ENCODE measurements at regions not wholly inside any gene's neighbourhood (a gene's known extent, or its start where the extent isn't known, plus 50 kb on each side); places are given as distances from the start of the nearest gene placed in this dataset.

DNA sequence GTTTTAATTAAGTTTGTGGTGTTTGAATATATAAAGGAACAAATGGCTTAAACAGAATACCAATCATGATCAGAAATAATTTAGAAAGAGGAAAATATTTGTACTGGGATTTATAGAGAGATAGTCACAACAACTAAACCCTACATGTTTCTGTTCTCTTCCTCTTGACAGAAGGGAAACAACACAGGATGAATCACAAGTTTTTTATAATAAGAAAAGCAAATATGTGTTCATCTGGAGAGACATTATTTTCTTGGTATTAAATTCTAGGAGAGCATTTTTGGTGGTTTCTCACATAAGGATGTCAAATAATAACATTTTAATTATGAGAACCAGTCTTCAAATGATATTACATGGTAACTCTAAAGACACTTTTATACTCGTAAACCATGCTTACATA lies 232.9 kb upstream of the PKP2 start:
- H3K27ac ChIP-seq (ENCODE audit: low read depth, low read length, poor library complexity, severe bottlenecking), result no peak overlapping the region
- DNase-seq (ENCODE audit: low spot score), result no peak
- H3K36me3 ChIP-seq (ENCODE audit: insufficient read depth, low read length, poor library complexity, severe bottlenecking), result no peaks in the 10 kb centered on the region
- CTCF ChIA-PET, result no interaction called here
- no peaks in the 10 kb centered on the region for H3K27me3 ChIP-seq (replicated peaks; ENCODE audit: insufficient read depth, low read depth, low read length, poor library complexity)
- no TSS peak for BruUV-seq (replicated peaks)
- TF ChIP-seq, protein P1, sequence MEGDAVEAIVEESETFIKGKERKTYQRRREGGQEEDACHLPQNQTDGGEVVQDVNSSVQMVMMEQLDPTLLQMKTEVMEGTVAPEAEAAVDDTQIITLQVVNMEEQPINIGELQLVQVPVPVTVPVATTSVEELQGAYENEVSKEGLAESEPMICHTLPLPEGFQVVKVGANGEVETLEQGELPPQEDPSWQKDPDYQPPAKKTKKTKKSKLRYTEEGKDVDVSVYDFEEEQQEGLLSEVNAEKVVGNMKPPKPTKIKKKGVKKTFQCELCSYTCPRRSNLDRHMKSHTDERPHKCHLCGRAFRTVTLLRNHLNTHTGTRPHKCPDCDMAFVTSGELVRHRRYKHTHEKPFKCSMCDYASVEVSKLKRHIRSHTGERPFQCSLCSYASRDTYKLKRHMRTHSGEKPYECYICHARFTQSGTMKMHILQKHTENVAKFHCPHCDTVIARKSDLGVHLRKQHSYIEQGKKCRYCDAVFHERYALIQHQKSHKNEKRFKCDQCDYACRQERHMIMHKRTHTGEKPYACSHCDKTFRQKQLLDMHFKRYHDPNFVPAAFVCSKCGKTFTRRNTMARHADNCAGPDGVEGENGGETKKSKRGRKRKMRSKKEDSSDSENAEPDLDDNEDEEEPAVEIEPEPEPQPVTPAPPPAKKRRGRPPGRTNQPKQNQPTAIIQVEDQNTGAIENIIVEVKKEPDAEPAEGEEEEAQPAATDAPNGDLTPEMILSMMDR (conservative IDR thresholded peaks at IDR 0.05; ENCODE audit: low read depth, low read length), result no peak
- TF ChIP-seq EZH2 (IDR thresholded peaks at IDR 0.05; ENCODE audit: borderline replicate concordance, low read depth, low read length, poor library complexity, severe bottlenecking), result no peak
- no peaks in the 10 kb centered on the region for H3K9me3 ChIP-seq (ENCODE audit: low read depth, low read length, poor library complexity, severe bottlenecking)
- no peak overlapping the region for H3K4me3 ChIP-seq (ENCODE audit: low read depth, low read length, poor library complexity, severe bottlenecking)
- POLR2A ChIA-PET (ENCODE audit: low non-redundant PET), result no interaction called here
- H3K4me1 ChIP-seq (ENCODE audit: insufficient read depth, low read length, poor library complexity, severe bottlenecking), result no peaks in the 10 kb centered on the region
- intact Hi-C loops (cut with micrococcal nuclease; ENCODE audit: unreplicated experiment), result no loop called here

DNA sequence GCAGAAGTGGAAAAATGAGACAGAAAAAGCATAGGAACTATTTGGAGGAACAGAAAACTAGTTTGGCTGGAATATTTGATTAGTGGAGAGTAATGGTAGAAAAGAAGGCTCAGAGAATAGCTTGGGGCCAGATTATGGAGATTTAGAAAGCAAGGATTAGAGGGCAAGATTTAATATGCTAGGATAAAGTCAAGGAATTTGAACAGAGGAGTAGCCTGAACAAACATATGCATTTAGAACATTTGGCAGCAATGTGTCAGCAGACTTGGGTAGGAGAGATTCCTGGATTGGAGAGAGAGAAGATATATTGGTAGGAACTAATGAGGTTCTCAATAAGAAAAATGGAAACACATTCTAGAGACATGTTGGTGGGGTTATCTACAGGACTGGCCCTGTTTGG lies 229.2 kb upstream of the PKP2 start:
- intact Hi-C loops (cut with micrococcal nuclease; ENCODE audit: unreplicated experiment), result no loop called here
- TF ChIP-seq, protein P1 (conservative IDR thresholded peaks at IDR 0.05; ENCODE audit: low read depth, low read length), result no peak
- TF ChIP-seq EZH2 (IDR thresholded peaks at IDR 0.05; ENCODE audit: borderline replicate concordance, low read depth, low read length, poor library complexity, severe bottlenecking), result no peak
- no peak for DNase-seq (ENCODE audit: low spot score)

DNA sequence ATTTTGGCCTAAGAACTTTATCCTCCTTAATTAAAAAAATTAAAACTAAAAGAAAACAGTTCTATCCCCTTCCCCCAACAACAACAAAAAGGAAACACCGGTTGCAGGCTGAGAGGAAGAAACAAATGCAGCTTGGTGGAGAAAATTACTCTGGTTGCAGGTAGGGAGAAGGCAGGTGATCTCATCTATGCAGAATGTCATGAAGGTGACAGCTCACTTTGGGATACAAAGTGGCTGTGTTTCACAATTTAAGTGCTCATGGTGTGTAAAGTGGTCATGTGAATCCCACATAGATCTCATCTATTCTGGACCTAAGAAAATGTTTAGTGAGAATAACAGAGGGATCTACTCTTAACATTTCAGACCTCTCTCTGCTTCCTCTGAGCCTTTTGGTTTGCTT lies 219.7 kb upstream of the PKP2 start:
- POLR2A ChIA-PET (ENCODE audit: low non-redundant PET), result no interaction called here
- H3K27ac ChIP-seq (ENCODE audit: low read depth, low read length, poor library complexity, severe bottlenecking), result no peak overlapping the region
- H3K36me3 ChIP-seq (ENCODE audit: insufficient read depth, low read length, poor library complexity, severe bottlenecking), result no peaks in the 10 kb centered on the region
- H3K9me3 ChIP-seq (ENCODE audit: low read depth, low read length, poor library complexity, severe bottlenecking), result no peaks in the 10 kb centered on the region
- intact Hi-C loops (cut with micrococcal nuclease; ENCODE audit: unreplicated experiment), result no loop called here
- DNase-seq (ENCODE audit: low spot score), result no peak
- TF ChIP-seq EZH2 (IDR thresholded peaks at IDR 0.05; ENCODE audit: borderline replicate concordance, low read depth, low read length, poor library complexity, severe bottlenecking), result no peak
- TF ChIP-seq, protein P1 (conservative IDR thresholded peaks at IDR 0.05; ENCODE audit: low read depth, low read length), result no peak
- no peaks in the 10 kb centered on the region for H3K4me1 ChIP-seq (ENCODE audit: insufficient read depth, low read length, poor library complexity, severe bottlenecking)
- CTCF ChIA-PET, result no interaction called here
- no peak overlapping the region for H3K4me3 ChIP-seq (ENCODE audit: low read depth, low read length, poor library complexity, severe bottlenecking)
- no TSS peak for BruUV-seq (replicated peaks)
- H3K27me3 ChIP-seq (replicated peaks; ENCODE audit: insufficient read depth, low read depth, low read length, poor library complexity), result no peaks in the 10 kb centered on the region

More for the DNA sequence above, 229.2 kb upstream of the PKP2 start:
- Histone ChIP-seq H3K27ac (ENCODE audit: low read depth, low read length, poor library complexity, severe bottlenecking) (no peak overlapping the region), H3K27me3 (replicated peaks; ENCODE audit: insufficient read depth, low read depth, low read length, poor library complexity) (no peaks in the 10 kb centered on the region), H3K4me3 (ENCODE audit: low read depth, low read length, poor library complexity, severe bottlenecking) (no peak overlapping the region), H3K9me3 (ENCODE audit: low read depth, low read length, poor library complexity, severe bottlenecking) (no peaks in the 10 kb centered on the region), H3K36me3 (ENCODE audit: insufficient read depth, low read length, poor library complexity, severe bottlenecking) (no peaks in the 10 kb centered on the region), H3K4me1 (ENCODE audit: insufficient read depth, low read length, poor library complexity, severe bottlenecking) (no peaks in the 10 kb centered on the region)
- BruUV-seq (replicated peaks), result no TSS peak
- ChIA-PET CTCF (no interaction called here), POLR2A (ENCODE audit: low non-redundant PET) (no interaction called here)

All from A673 (cell line).